OCI-LY3 (cell line): ENCODE measurements at regions not wholly inside any gene's neighbourhood (a gene's known extent, or its start where the extent isn't known, plus 50 kb on each side); places are given as distances from the start of the nearest gene placed in this dataset.
"Not testable (repeated sequence)": the region's sequence is repeated elsewhere in the genome, so short reads cannot be mapped to it uniquely, and the experiment has no call there.

Experiments
- H2AFZ ChIP-seq: fragments of 200-600, 300-600 bp; shearing (Covaris generic); 2 replicates; pipeline ENCODE4 v1.6.0; 2014; ENCODE audit warnings: antibody characterized with exemption, low read depth, low read length
- H3K27ac ChIP-seq: fragments of 200-600, 300-600 bp; sonication (generic); 2 replicates; pipeline ENCODE4 v1.5.1; 2014; ENCODE audit warnings: mild to moderate bottlenecking, low read length, moderate library complexity, mixed read lengths
- H3K27me3 ChIP-seq: fragments of 200-600, 300-600 bp; sonication (generic); 2 replicates; pipeline ENCODE4 v1.6.1; 2014; ENCODE audit warnings: low read depth, low read length, mixed read lengths
- H3K36me3 ChIP-seq: fragments of 200-600, 300-600 bp; sonication (generic); replicated peaks from 2 replicates; pipeline ENCODE3; 2014; ENCODE audit warnings: low read depth, low read length, mixed read lengths
- H3K4me1 ChIP-seq: fragments of 300-600, 200-600 bp; sonication (generic); 2 replicates; pipeline ENCODE4 v1.6.1; 2014; ENCODE audit warnings: low read length, mixed read lengths
- H3K4me2 ChIP-seq: fragments of 200-600, 300-600 bp; sonication (generic); 2 replicates; pipeline ENCODE4 v1.6.1; 2014; ENCODE audit warnings: low read length, mixed read lengths
- H3K4me3 ChIP-seq: fragments of 300-600, 200-600 bp; sonication (generic); 2 replicates; pipeline ENCODE4 v1.5.1; 2014; ENCODE audit warnings: antibody characterized with exemption, mild to moderate bottlenecking, low read length, moderate library complexity
- H3K79me2 ChIP-seq: fragments of 300-600, 200-600 bp; shearing (Covaris generic); 2 replicates; pipeline ENCODE4 v1.6.1; 2014; ENCODE audit warnings: mild to moderate bottlenecking, low read length, mixed read lengths
- H3K9ac ChIP-seq: fragments of 300-600, 200-600 bp; shearing (Covaris generic); 2 replicates; pipeline ENCODE4 v1.6.0; 2014; ENCODE audit warnings: mild to moderate bottlenecking, low read length, moderate library complexity
- H3K9me3 ChIP-seq: fragments of 200-600, 300-600 bp; shearing (Covaris generic); 2 replicates; pipeline ENCODE4 v1.6.1; 2014; ENCODE audit warnings: low read length, mixed read lengths; ENCODE audit not compliant: insufficient read depth
- H4K20me1 ChIP-seq: fragments of 200-600, 300-600 bp; sonication (generic); 2 replicates; pipeline ENCODE4 v1.6.1; 2016; ENCODE audit warnings: low read length, mixed read lengths; ENCODE audit not compliant: insufficient read depth
- EZH2phosphoT487 ChIP-seq: fragments of 200-600 bp; shearing (Covaris generic); IDR thresholded peaks from 2 replicates; pipeline ENCODE4 v1.6.1; 2018; ENCODE audit warnings: antibody characterized with exemption, mixed run types, low read depth
- TF ChIP-seq, protein P1 (sequence below): fragments of 200-600, 300-600 bp; sonication (generic); IDR thresholded peaks from 2 replicates; pipeline ENCODE4 v1.5.1; 2014; ENCODE audit warnings: antibody characterized with exemption, low read length, low read depth

DNA sequence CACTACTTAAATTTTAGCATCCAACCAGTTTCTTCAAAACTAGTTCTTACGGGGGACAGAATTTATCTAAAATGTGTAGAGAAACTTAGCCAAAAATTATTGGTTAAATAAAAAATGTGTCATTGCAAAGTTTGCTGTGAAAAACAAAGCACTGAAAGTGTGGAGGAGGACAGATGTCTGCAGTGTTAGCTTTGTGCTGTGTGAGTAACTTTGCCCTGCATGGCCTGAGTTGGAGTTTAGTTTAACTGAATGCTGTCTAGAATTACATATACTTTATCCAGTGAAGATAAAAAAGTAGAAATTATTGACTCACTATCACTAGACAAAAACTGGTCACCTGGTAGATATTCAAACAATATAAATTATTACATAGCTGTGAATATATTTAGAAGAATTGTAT, 1225.2 kb upstream of the CELF4 start:
- Histone ChIP-seq H4K20me1 (no peaks in the 10 kb centered on the region), H3K9ac (no peak overlapping the region), H3K27me3 (no peaks in the 10 kb centered on the region), H3K4me3 (no peak overlapping the region), H3K27ac (no peak overlapping the region), H3K4me1 (no peaks in the 10 kb centered on the region), H3K36me3 (no peaks in the 10 kb centered on the region), H3K4me2 (no peak overlapping the region), H3K9me3 (peaks cover 7% of the 10 kb centered on the region), H2AFZ (no peak overlapping the region), H3K79me2 (no peaks in the 10 kb centered on the region)
- TF ChIP-seq, protein P1, sequence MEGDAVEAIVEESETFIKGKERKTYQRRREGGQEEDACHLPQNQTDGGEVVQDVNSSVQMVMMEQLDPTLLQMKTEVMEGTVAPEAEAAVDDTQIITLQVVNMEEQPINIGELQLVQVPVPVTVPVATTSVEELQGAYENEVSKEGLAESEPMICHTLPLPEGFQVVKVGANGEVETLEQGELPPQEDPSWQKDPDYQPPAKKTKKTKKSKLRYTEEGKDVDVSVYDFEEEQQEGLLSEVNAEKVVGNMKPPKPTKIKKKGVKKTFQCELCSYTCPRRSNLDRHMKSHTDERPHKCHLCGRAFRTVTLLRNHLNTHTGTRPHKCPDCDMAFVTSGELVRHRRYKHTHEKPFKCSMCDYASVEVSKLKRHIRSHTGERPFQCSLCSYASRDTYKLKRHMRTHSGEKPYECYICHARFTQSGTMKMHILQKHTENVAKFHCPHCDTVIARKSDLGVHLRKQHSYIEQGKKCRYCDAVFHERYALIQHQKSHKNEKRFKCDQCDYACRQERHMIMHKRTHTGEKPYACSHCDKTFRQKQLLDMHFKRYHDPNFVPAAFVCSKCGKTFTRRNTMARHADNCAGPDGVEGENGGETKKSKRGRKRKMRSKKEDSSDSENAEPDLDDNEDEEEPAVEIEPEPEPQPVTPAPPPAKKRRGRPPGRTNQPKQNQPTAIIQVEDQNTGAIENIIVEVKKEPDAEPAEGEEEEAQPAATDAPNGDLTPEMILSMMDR: no peak
- no peak for TF ChIP-seq EZH2phosphoT487

DNA sequence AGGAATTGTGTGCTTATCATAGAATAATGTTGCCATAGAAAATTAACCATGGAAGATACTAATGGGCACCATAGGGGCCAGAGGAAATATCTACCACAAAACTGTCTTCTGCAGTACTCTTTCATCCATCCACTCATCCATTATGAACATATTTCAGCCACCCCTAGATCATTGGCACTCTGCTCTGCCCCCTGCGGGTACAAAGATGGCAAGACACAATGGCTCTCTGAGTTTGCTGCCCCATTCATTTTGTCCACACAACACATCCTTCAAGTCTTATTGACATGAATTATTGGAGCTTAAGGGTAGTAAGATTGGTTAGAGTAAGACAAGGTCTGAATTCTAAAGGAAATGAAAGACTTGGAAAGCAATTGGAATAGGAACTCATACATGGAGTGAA, 1224.7 kb upstream of the CELF4 start:
- H3K4me1 ChIP-seq: no peaks in the 10 kb centered on the region

DNA sequence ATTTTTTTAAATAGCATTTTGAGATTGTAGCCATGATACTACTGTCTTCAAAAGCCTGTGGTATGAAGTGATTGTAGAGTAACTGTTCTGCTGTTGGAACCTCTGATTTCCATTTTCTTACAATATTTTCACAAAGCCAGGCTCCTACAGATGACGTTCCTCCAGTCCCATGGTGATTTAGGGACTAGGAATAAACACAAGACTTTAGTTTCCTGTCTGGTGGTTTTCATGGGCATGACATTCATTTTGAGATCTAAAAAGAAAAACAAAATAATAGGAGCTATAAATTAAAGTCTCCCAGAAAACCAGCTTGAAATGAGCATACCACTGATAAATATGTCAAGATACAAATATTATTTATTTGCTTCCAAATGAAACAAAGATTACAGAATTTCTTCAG, 1223.5 kb upstream of the CELF4 start:
- Histone ChIP-seq H3K4me3 (no peak overlapping the region), H3K4me2 (no peak overlapping the region), H3K27me3 (no peaks in the 10 kb centered on the region), H2AFZ (no peak overlapping the region), H3K4me1 (no peaks in the 10 kb centered on the region), H3K9ac (no peak overlapping the region), H3K36me3 (no peaks in the 10 kb centered on the region), H3K27ac (no peak overlapping the region), H3K9me3 (peaks cover 7% of the 10 kb centered on the region), H4K20me1 (no peaks in the 10 kb centered on the region), H3K79me2 (no peaks in the 10 kb centered on the region)
- TF ChIP-seq EZH2phosphoT487: no peak
- TF ChIP-seq, protein P1: no peak

More for the DNA sequence above, 1224.7 kb upstream of the CELF4 start:
- Histone ChIP-seq H3K36me3 (no peaks in the 10 kb centered on the region), H3K4me2 (no peak overlapping the region), H2AFZ (no peak overlapping the region), H3K27me3 (no peaks in the 10 kb centered on the region), H3K9me3 (peaks cover 7% of the 10 kb centered on the region), H3K4me3 (no peak overlapping the region), H3K9ac (no peak overlapping the region), H4K20me1 (no peaks in the 10 kb centered on the region), H3K27ac (no peak overlapping the region), H3K79me2 (no peaks in the 10 kb centered on the region)
- no peak for TF ChIP-seq EZH2phosphoT487
- TF ChIP-seq, protein P1: peak; percentile 51

DNA sequence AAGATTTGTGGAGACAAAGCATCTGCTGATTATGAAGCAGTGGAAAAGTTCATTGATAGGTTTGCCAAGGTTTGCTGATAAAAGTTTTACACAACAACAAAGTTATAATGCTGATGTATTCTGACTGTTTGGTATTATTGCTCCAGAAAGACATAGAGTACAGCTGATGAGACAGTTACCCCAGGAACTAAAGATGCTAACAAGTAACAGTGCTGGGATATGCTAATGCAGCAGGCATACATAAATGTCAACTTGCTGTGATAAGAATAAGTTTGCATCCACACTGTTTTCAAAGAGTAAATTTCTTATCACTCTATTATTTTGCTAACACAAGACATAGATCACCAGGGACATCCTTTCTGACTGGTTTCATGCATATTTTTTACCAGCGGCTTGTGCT, 1221.3 kb upstream of the CELF4 start:
- H2AFZ ChIP-seq: no peak overlapping the region
- no peaks in the 10 kb centered on the region for H3K79me2 ChIP-seq
- no peaks in the 10 kb centered on the region for H3K36me3 ChIP-seq
- H3K9ac ChIP-seq: no peak overlapping the region
- H3K4me3 ChIP-seq: no peak overlapping the region
- peaks cover 7% of the 10 kb centered on the region for H3K9me3 ChIP-seq
- no peak overlapping the region for H3K4me2 ChIP-seq
- TF ChIP-seq, protein P1: no peak
- TF ChIP-seq EZH2phosphoT487: no peak
- no peaks in the 10 kb centered on the region for H3K4me1 ChIP-seq
- H3K27ac ChIP-seq: no peak overlapping the region
- no peaks in the 10 kb centered on the region for H4K20me1 ChIP-seq
- no peaks in the 10 kb centered on the region for H3K27me3 ChIP-seq

DNA sequence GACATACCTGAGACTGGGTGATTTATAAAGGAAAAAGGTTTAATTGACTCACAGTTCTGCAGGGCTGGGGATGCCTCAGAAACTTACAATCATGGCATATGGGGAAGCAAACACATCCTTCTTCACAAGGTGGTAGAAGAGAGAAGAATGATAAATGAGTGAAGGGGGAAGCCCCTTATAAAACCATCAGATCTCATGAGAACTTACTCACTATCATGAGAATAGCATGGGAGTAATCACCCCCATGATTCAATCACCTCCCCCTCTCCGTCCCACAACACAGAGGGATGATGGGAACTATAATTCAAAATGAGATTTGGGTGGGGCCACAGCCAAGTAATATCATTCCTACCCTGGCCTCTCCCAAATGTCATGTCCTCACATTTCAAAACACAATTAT, 1206.0 kb upstream of the CELF4 start:
- H3K9me3 ChIP-seq, H3K9ac ChIP-seq, H4K20me1 ChIP-seq, H3K4me1 ChIP-seq, H3K79me2 ChIP-seq, H3K36me3 ChIP-seq, H3K4me3 ChIP-seq, H2AFZ ChIP-seq, H3K4me2 ChIP-seq, H3K27ac ChIP-seq, H3K27me3 ChIP-seq: not testable (repeated sequence)
